IPS DF 4.7 (cell line): ENCODE measurements at regions not wholly inside any gene's neighbourhood (a gene's known extent, or its start where the extent isn't known, plus 50 kb on each side); places are given as distances from the start of the nearest gene placed in this dataset.
"Not testable (repeated sequence)": the region's sequence is repeated elsewhere in the genome, so short reads cannot be mapped to it uniquely, and the experiment has no call there.

Experiments used
- DNase-seq: peaks from one replicate; pipeline ENCODE4 v3.0.0-alpha.2; 2013; ENCODE audit warnings: low spot score; ENCODE audit errors: extremely low read depth

GRCh38 chr1:229124520-229125124 is 146.3 kb upstream of the RAB4A start:
- no peak for DNase-seq

DNA sequence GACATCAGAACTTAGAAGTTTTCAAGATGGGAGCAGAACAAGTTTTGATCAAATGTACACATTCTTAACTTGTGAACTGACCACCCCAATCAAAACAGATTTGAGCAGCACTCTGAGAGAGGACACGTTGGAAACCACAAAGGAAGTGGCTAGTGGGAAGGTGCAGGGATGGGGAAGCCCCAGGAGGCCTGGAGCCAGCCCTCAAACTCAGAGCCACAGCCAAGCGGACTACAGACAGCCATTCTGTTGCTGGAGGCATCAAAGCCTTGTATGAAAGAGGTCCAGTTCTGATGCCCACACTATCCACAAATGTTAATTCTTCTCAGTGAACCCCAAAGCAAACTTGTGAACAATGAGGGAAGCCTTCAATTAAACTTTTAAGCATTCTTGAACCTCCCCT is 143.6 kb upstream of the RAB4A start:
- no peak for DNase-seq

- no peak for DNase-seq
These were observed 142.8 kb upstream of the RAB4A start for GRCh38 chr1:229128066-229128608.

GRCh38 chr1:229129301-229130027 is 141.4 kb upstream of the RAB4A start:
- DNase-seq: no peak

DNA sequence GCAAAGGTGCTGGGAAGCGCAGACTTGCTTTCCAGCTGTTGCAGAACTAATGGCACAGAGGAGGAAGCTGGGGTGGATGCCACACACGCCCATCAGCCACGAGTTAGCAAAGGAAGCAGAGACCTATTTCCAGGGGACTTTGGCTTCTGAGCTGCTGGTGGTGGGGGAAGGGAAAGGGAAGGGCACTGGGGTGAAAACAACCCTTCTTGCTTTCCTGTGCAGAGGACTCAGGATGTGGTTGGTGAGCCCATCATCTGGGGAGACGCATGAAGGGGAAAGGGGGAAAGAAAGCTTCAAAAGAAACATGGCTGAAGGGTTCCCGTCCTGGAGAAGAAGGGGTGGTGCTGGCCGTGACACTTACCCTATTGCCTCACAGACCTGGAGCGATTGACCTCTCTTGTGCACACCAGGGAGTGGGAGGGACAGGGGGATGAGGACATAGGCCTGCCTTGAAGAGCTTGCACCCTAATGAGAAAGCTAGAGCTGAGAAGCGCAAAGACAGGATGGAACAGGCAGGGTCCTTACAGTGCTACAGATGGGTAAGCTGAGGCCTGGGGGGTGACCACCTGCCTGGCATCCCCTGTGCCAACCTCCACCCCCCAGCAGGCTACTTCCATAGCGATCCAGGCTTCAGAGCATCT is 140.8 kb upstream of the RAB4A start:
- DNase-seq: no peak

- DNase-seq: no peak
These were observed 139.4 kb upstream of the RAB4A start for GRCh38 chr1:229131243-229132105.

DNA sequence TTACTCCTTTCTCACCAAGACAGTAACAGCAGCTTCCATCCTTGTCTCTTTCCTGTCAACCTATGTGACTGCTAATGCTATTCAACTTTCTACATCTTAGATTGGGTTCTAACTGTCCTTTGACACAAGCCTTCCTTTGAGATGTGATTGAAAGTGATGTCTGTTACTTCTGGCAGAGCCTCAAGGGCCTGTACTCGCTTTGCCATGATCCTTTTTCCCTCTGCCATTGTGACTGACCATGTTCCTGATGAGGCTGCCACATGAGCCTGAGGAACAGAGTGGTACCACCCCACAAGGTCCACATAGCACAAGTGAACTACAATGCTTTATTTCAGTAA is 138.8 kb upstream of the RAB4A start:
- no peak for DNase-seq

GRCh38 chr1:229132706-229133105 is 138.2 kb upstream of the RAB4A start:
- no peak for DNase-seq

GRCh38 chr1:229133151-229133550 is 137.8 kb upstream of the RAB4A start:
- DNase-seq: no peak

- no peak for DNase-seq
These were observed 137.1 kb upstream of the RAB4A start for GRCh38 chr1:229133811-229134210.

- not testable (repeated sequence) for DNase-seq
These were observed 136.3 kb upstream of the RAB4A start for GRCh38 chr1:229134381-229135217.

- DNase-seq: no peak
These were observed 135.1 kb upstream of the RAB4A start for GRCh38 chr1:229135773-229136172.

DNA sequence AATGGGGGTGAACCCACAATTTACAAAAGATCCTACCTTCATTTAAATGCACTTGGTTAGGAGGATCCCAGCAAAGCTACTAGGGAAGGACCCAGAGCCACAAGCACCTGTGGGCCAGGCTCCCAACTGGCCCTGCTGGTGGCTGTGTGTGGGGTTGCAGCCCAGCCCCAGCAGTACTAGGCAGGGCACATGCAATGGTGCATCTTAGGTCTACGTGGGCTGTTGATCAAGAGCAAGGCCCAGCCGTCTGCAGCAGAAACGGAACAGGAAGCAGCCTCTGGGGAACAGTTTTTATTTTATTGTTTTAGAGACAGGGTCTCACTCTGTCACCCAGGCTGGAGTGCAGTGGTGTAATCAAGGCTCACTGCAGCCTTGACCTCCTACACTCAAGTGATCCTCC is 134.1 kb upstream of the RAB4A start:
- no peak for DNase-seq

DNA sequence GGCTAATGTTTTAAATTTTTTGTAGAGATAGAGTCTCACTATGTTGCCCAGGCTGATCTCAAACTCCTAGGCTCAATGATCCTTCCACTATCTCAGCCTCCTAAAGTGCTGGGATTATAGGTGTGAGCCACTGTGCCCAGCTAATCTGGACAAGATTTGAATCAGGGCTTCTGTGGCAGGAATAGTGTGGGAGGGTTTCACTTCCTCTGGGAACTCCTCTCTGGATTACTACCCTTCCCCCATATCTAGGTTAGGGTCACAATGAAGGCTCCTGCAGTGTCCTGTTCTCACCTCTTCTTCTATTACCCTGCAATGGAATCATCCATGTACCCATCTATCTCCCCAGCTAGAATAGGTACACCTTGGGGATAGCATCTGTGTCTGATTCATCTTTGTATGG is 133.6 kb upstream of the RAB4A start:
- DNase-seq: no peak

DNA sequence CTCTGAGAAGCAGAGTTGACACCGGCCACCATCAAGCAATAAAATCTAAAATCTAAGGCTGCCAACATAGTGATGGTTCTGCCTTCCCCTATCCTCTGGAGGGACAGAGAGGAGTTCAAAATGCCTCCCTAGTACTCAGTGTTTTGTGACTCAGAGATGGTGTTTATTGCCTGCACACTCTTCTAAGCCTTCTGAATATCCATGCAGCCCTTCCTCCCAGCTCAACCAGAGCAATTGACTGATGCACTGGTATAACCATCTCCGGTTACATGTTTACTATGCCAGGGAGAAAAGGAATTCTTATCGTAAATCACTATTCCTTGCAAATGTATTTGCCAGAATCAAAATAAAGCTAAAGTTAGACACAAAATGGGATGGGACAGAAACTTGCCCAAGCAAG is 132.9 kb upstream of the RAB4A start:
- DNase-seq: no peak

DNA sequence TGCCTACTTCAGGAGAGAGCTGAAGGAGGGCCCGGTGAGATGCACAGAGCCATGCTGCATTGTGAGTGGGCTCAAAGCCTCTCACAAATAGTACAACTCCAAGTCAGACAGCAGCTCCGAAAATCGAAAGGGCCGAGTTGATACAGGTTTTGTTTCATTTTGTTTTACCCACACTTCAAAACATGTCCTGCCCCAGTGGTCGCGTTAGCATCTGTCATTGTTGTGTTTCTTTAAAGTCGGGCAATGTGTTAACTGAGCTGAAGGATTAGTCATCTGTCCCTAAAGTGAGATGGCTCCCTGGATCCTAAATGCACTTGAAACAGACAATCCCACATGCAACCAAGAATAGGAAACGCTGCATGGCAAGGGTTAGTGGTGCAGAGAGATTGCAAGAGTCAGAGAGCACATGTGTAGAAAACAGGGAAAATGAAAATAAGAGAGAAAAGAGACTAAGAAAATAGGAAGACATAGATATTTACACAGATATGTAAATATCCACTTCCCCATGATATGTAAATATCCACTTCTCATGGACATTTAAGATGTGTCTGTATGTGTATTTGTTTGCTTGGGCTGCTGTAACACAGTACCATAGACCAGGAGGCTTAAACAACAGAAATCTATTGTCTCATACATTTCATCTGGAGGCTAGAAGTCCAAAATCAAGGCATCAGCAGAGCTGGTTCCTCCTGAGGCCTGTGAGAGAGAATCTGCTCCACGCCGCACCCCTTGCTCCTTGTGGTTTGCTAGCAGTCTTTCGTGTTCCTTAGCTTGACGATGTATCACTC is 131.4 kb upstream of the RAB4A start:
- no peak for DNase-seq

DNA sequence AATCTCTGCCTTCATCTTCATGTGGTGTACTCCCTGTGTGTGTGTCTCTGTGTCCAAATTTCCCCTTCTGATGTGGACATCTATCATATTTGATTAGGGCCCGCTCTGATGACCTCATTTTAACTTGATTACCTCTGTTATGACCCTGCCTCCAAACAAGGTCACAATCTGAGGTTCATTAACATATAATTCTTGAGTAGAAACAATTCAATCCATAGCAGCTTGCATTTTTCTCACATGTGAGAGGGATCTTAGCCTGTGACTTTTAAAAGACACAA is 130.9 kb upstream of the RAB4A start:
- no peak for DNase-seq

DNA sequence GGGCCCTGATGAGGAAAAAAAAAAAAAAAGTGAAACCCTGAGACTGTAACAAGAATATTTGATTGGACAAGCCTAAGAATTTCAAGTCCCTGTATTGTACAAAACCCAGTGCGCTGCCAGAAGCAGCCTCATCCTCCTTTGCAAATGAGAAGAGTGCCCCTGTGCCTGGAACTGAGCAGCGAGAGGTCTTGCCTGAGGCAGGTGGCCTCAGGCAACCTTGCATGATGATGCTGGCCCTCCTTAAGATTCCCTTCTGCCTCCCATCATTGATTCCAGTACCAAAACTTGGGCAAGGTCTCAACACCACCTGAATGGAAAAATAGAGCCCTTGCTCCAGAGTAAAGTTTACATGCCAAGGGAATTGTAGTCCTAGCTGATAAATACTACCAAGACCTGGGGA is 129.6 kb upstream of the RAB4A start:
- DNase-seq: no peak

DNA sequence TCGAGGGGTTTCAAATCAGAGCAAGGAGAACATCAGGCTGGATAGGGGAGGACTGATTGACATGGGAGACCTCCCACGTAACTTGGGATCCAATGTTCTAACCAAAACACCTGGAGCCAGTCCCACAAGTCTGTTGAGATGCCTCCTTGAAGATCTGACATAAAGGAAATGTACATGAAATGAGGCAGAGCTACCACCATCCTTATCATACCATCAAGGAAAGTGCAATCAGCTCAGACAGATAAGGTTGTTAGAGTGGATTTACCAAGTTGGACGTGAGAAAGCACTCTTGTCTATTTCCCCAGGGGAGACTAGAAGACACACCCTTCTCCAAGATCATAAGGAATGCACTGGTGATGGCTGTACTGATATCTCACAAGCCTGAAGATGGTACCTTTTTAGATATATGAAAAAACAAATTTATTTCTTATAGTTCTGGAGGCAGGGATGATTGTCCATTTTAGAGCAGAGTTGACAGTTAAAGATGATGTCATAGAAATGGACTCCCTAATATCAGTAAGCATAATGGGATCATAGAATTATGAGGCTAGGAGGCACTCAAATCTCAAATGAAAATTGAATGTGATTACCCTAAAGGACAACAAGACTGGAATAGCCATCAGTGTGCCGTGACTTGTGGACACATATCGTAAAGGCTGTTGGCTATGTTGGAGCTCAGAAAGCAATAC is 129.1 kb upstream of the RAB4A start:
- DNase-seq: no peak

DNA sequence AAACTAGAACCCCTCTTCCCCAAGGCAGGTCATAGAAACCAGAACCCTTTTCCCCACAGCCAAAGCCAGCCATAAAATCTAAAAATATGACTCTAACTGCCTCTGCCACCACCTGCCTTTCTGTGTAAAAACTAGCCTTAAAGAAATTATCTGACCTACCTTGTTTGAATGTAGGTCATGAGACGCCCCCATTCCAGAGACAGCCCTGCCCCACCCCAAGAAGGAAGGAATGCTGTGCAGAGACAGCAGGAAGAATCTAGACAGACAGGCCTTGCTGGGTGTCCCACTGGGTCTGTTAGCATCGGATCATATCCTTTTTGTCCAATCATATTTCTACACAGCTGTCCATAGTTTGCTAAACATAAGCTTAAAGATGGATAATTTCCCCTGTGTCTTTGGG is 128.4 kb upstream of the RAB4A start:
- DNase-seq: no peak
